Glutamatergic neuron (in vitro differentiated cells): ENCODE measurements at regions not wholly inside any gene's neighbourhood (a gene's known extent, or its start where the extent isn't known, plus 50 kb on each side); places are given as distances from the start of the nearest gene placed in this dataset.

Experiments used
- DNase-seq: peaks from one replicate; pipeline ENCODE4 v3.0.0; 2022
- H3K27ac Mint-ChIP-seq: one replicate; pipeline ENCODE4 v1.8.0; 2020; ENCODE audit warnings: mild to moderate bottlenecking, mixed read lengths, inconsistent platforms; ENCODE audit not compliant: unreplicated experiment
- H3K27me3 Mint-ChIP-seq: one replicate; pipeline ENCODE4 v1.8.0; 2020; ENCODE audit warnings: mild to moderate bottlenecking, moderate library complexity, mixed read lengths, inconsistent platforms; ENCODE audit not compliant: unreplicated experiment
- H3K36me3 Mint-ChIP-seq: one replicate; pipeline ENCODE4 v1.8.0; 2020; ENCODE audit warnings: mild to moderate bottlenecking, mixed read lengths, inconsistent platforms; ENCODE audit not compliant: unreplicated experiment
- H3K4me1 Mint-ChIP-seq: one replicate; pipeline ENCODE4 v1.8.0; 2020; ENCODE audit warnings: mild to moderate bottlenecking, low read depth, mixed read lengths, inconsistent platforms; ENCODE audit not compliant: unreplicated experiment
- H3K4me3 Mint-ChIP-seq: one replicate; pipeline ENCODE4 v1.8.0; 2020; ENCODE audit warnings: mild to moderate bottlenecking, mixed read lengths, inconsistent platforms; ENCODE audit not compliant: unreplicated experiment
- H3K9me3 Mint-ChIP-seq: one replicate; pipeline ENCODE4 v1.8.0; 2020; ENCODE audit warnings: mild to moderate bottlenecking, moderate library complexity, mixed read lengths, inconsistent platforms; ENCODE audit not compliant: unreplicated experiment
- TF ChIP-seq, protein P1 (sequence below): fragments of 200-600 bp; sonication (generic); IDR thresholded peaks from one replicate; pipeline ENCODE4 v1.5.0; 2021; ENCODE audit not compliant: partially characterized antibody, unreplicated experiment

DNA sequence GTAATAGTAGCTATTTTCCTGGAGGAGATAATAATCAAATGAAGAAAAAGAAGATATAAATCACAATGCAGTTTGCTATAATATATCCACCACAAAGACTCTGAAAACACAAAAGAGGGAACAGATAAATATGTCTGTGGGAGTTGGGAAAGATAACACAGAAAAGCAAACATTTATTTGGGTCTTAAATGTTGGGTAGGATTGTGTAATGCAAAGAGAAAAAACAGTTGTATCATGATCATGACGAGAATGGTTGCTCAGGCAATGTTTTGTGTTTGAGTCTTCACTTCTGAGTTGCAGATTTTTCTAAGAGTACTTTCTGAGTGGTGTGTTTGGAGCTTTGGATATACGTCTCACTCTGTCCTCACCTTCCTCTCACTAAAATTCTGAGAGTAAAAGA is 437.5 kb downstream of the TFEC start:
- TF ChIP-seq, protein P1, sequence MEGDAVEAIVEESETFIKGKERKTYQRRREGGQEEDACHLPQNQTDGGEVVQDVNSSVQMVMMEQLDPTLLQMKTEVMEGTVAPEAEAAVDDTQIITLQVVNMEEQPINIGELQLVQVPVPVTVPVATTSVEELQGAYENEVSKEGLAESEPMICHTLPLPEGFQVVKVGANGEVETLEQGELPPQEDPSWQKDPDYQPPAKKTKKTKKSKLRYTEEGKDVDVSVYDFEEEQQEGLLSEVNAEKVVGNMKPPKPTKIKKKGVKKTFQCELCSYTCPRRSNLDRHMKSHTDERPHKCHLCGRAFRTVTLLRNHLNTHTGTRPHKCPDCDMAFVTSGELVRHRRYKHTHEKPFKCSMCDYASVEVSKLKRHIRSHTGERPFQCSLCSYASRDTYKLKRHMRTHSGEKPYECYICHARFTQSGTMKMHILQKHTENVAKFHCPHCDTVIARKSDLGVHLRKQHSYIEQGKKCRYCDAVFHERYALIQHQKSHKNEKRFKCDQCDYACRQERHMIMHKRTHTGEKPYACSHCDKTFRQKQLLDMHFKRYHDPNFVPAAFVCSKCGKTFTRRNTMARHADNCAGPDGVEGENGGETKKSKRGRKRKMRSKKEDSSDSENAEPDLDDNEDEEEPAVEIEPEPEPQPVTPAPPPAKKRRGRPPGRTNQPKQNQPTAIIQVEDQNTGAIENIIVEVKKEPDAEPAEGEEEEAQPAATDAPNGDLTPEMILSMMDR: no peak
- no peak for DNase-seq
- peaks cover 6% of the 10 kb centered on the region for H3K36me3 Mint-ChIP-seq
- H3K9me3 Mint-ChIP-seq: peaks cover 1% of the 10 kb centered on the region
- H3K27ac Mint-ChIP-seq: no peak overlapping the region
- no peak overlapping the region for H3K4me3 Mint-ChIP-seq
- H3K27me3 Mint-ChIP-seq: no peaks in the 10 kb centered on the region
- H3K4me1 Mint-ChIP-seq: no peaks in the 10 kb centered on the region

DNA sequence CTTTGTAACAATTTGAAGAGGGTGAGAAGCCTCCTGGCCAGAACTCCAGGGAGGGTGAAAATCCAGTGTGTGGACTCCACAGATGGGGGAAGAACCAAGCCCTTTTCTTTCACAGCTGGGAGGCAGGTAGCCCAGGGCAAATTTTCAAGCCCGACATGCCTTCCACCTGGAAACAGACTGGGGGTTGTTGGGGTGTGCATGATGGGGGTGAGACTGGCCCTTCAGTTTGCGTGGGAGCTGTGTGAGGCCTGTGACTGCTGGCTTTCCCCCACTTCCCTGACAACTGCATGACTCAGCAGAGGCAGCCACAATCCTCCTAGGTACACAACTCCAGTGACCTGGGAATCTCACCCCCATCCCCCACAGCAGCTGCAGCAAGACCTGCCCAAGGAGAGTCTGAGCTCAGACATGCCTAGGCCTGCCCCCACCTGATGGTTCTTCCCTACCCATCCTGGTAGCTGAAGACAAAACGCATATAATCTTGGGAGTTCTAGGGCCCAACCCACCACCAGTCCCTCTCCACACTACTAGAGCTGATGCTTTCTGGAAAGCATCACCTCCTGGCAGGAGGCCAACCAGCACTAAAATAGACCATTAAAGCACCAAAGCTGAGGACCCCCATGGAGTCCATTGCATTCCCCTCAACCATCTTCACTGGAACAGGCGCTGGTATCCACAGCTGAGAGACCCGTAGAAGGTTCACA is 445.4 kb downstream of the TFEC start:
- TF ChIP-seq, protein P1: no peak
- no peak overlapping the region for H3K4me3 Mint-ChIP-seq
- DNase-seq: no peak
- H3K27ac Mint-ChIP-seq: no peak overlapping the region
- no peaks in the 10 kb centered on the region for H3K27me3 Mint-ChIP-seq
- H3K9me3 Mint-ChIP-seq: no peaks in the 10 kb centered on the region
- H3K4me1 Mint-ChIP-seq: no peaks in the 10 kb centered on the region
- no peaks in the 10 kb centered on the region for H3K36me3 Mint-ChIP-seq

DNA sequence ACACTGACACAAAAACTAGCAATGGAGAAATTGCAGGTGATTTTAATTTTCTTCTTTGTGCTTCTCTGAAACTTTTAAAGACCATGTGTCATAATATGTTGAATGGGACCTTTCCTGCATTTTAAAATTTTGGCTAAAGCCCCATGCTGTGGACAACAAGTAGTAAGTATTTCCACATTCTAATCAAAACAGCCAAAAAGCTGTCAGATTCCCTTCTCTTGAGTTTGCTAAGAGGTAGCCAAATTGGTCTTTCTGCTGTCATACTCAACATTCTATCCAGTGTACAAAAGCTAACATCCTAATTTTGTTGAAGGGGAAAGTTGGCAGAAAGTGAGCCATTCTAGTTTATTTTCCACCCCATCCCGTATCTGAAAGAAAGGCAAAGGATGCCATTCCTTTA is 447.6 kb downstream of the TFEC start:
- no peak for DNase-seq
- no peaks in the 10 kb centered on the region for H3K9me3 Mint-ChIP-seq
- TF ChIP-seq, protein P1: no peak
- no peaks in the 10 kb centered on the region for H3K27me3 Mint-ChIP-seq
- no peak overlapping the region for H3K27ac Mint-ChIP-seq
- no peaks in the 10 kb centered on the region for H3K36me3 Mint-ChIP-seq
- no peaks in the 10 kb centered on the region for H3K4me1 Mint-ChIP-seq
- no peak overlapping the region for H3K4me3 Mint-ChIP-seq

DNA sequence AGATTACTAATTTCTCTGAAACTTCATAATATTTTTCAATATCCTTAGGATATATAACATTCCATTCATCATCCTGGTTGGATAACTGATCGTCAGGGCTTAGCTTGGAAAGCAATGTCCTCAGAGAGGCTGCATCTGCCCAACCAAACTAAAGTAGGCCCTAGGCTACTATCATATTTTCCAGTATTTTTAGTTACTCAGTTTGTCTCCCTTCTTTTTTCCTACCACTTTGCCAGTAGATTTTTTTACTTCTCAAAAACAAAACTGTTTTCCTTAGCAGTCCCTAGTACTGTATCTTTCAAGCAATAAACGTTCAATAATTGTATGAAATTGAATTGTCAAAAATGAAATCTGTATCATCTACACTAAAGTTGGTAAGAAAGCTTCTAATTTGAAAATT is 452.0 kb downstream of the TFEC start:
- Mint-ChIP-seq H3K4me3 (no peak overlapping the region), H3K27me3 (no peaks in the 10 kb centered on the region), H3K36me3 (no peaks in the 10 kb centered on the region), H3K4me1 (no peaks in the 10 kb centered on the region), H3K27ac (no peak overlapping the region), H3K9me3 (no peaks in the 10 kb centered on the region)
- no peak for DNase-seq
- TF ChIP-seq, protein P1: no peak

DNA sequence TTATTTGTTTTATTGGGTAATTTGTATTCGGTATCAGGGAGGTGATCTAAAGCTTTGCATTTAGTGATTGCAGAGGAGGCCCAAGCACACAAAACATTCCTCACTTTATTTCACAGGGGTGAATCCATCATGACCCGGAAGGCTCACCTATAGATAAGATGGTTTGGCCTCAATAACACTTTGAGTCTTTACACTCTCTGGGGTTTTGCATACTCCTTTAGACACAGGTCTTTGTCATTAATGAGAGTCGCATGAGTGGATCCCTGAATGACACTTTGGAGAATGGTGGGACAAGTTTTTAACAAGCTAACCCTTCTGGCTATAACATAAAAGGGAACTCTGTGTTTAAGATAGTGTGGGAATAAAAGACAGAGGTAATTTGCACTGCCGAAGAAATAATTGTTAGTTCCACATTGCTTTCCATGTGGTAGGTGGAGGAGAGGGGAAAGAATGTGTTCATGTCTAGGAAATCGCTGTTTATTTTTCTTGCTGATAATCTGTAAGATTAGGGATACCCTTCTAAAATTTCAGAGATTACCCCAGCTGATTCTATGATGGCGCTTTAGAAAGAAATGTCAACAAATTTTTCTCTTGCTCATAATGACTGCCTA is 455.8 kb downstream of the TFEC start:
- Mint-ChIP-seq H3K9me3 (no peaks in the 10 kb centered on the region), H3K4me3 (no peak overlapping the region), H3K27ac (no peak overlapping the region), H3K27me3 (no peaks in the 10 kb centered on the region), H3K4me1 (no peaks in the 10 kb centered on the region), H3K36me3 (no peaks in the 10 kb centered on the region)
- no peak for DNase-seq
- TF ChIP-seq, protein P1: no peak
